ENCODE measurements at regions not wholly inside any gene's neighbourhood (a gene's known extent, or its start where the extent isn't known, plus 50 kb on each side); places are given as distances from the start of the nearest gene placed in this dataset.

DNA sequence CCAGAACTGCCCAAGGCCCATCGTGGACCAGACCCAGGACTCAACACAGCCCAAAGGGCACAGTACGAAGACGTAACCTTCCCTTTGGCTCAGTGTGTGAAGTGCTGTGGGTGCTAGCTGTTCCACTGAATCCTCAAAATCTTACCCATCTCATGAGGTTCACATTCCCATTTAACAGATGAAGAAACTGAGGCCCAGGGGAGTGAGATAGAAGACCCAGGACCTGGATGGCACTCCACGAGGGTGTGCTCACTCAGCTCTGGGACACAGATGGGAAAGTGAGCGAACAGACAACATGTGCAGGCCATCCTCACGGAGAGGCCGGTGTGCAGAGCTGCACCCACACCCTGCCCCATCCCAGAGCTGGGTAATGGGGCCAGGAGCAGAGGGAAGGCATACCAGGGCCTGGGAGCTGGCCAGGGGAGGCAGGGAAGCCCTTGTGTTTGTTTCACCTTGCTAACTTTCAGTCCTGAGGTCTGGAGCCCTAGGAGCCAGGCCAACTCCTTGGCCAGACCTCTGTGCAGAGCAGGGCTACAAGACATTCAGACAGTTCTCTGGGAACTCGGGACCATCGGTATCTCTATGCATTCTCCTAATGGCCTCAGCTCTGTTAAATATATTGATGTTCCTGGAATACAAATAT, 100.3 kb upstream of the ZMIZ1 start:
- no peak for TF ChIP-seq EP300 (IDR thresholded peaks at IDR 0.05)
- TF ChIP-seq CTCF (IDR thresholded peaks at IDR 0.05) = no peak
- TF ChIP-seq POLR2AphosphoS5 (IDR thresholded peaks at IDR 0.05) = no peak

Measured in suprapubic skin (tissue), 4 donors.